Stimulated activated CD8-positive, alpha-beta memory T cell treated with anti-CD3 and anti-CD28 coated beads, Interleukin-12 subunit alpha, Interleukin-12 subunit beta, amount 100 ng/mL, for 1 hour (primary cell): ENCODE measurements at regions not wholly inside any gene's neighbourhood (a gene's known extent, or its start where the extent isn't known, plus 50 kb on each side); places are given as distances from the start of the nearest gene placed in this dataset.

Experiments
- DNase-seq: peaks from one replicate; pipeline ENCODE4 v3.0.0-alpha.2; 2020; ENCODE audit warnings: low read depth

GRCh38 chr10:32171204-32171603 lies 115.0 kb upstream of the KIF5B start:
- no peak for DNase-seq

GRCh38 chr10:32169556-32169955 lies 113.3 kb upstream of the KIF5B start:
- DNase-seq = no peak

GRCh38 chr10:32167450-32167849 lies 111.2 kb upstream of the KIF5B start:
- DNase-seq = no peak

- DNase-seq = no peak
These were observed 110.1 kb upstream of the KIF5B start for GRCh38 chr10:32166365-32166764.

GRCh38 chr10:32163762-32164148 lies 107.5 kb upstream of the KIF5B start:
- no peak for DNase-seq

GRCh38 chr10:32163071-32163761 lies 107.0 kb upstream of the KIF5B start:
- DNase-seq = no peak

GRCh38 chr10:32161586-32161985 lies 105.4 kb upstream of the KIF5B start:
- no peak for DNase-seq

GRCh38 chr10:32160864-32161263 lies 104.6 kb upstream of the KIF5B start:
- no peak for DNase-seq

GRCh38 chr10:32159264-32159663 lies 103.0 kb upstream of the KIF5B start:
- DNase-seq = no peak

- no peak for DNase-seq
These were observed 99.8 kb upstream of the KIF5B start for GRCh38 chr10:32156031-32156495.

- no peak for DNase-seq
These were observed 98.9 kb upstream of the KIF5B start for GRCh38 chr10:32155075-32155516.

GRCh38 chr10:32153931-32154330 lies 97.7 kb upstream of the KIF5B start:
- DNase-seq = no peak

GRCh38 chr10:32153252-32153651 lies 97.0 kb upstream of the KIF5B start:
- no peak for DNase-seq

GRCh38 chr10:32151871-32152270 lies 95.6 kb upstream of the KIF5B start:
- DNase-seq = no peak

GRCh38 chr10:32150532-32151101 lies 94.4 kb upstream of the KIF5B start:
- no peak for DNase-seq

- DNase-seq = no peak
These were observed 93.2 kb upstream of the KIF5B start for GRCh38 chr10:32149252-32149955.

GRCh38 chr10:32148864-32149251 lies 92.6 kb upstream of the KIF5B start:
- no peak for DNase-seq

GRCh38 chr10:32147730-32148129 lies 91.5 kb upstream of the KIF5B start:
- no peak for DNase-seq

GRCh38 chr10:32146166-32146565 lies 89.9 kb upstream of the KIF5B start:
- DNase-seq = no peak

- no peak for DNase-seq
These were observed 88.8 kb upstream of the KIF5B start for GRCh38 chr10:32144817-32145688.

- no peak for DNase-seq
These were observed 87.2 kb upstream of the KIF5B start for GRCh38 chr10:32143302-32143847.

GRCh38 chr10:32142646-32143045 lies 86.4 kb upstream of the KIF5B start:
- no peak for DNase-seq
